ENCODE measurements at regions not wholly inside any gene's neighbourhood (a gene's known extent, or its start where the extent isn't known, plus 50 kb on each side); places are given as distances from the start of the nearest gene placed in this dataset.

DNA sequence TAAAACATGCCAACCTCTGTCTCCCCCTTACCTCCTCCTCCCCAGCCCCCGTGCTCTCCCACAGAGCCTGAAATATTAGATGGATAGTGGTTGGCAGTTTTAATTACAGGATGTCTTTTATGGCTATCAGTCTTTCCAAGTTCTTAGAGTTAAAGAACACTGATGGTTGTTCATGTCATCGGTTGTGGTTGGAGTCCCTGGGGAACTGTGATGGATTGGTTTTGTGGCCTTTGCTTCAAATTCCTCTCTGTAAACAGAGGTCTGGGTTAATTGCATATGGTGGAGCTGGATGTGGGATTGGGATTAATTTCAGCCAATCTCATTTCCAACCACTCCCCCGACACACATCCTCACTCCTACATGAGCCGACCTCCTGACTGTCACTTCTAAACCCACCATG, 164.5 kb upstream of the PROK2 start:
- TF ChIP-seq RNF2 (IDR thresholded peaks at IDR 0.05; ENCODE audit: borderline replicate concordance, low read depth, low read length, missing control alignments, poor library complexity, severe bottlenecking) (no peak), POLR2A (IDR thresholded peaks at IDR 0.05; ENCODE audit: control extremely low read depth in 1 of 2, low read depth in 2 of 2, low read length in 2 of 2) (no peak), RFX5 (IDR thresholded peaks at IDR 0.05; ENCODE audit: borderline replicate concordance, low read depth, low read length) (no peak), CTCF (IDR thresholded peaks at IDR 0.05; ENCODE audit: control extremely low read depth in 1 of 3, insufficient read depth in 1 of 3, low read depth in 1 of 3, low read length in 3 of 3) (no peak), EGR1 (IDR thresholded peaks at IDR 0.05; ENCODE audit: borderline replicate concordance, low read depth, low read length) (no peak), USF2 (IDR thresholded peaks at IDR 0.05; ENCODE audit: low read length) (no peak), EP300 (IDR thresholded peaks at IDR 0.05; ENCODE audit: borderline replicate concordance in 1 of 2, low read depth in 2 of 2, low read length in 2 of 2) (no peak), MAFK (IDR thresholded peaks at IDR 0.05; ENCODE audit: low read depth, low read length) (no peak), EZH2 (IDR thresholded peaks at IDR 0.05; ENCODE audit: low read depth, low read length, severe bottlenecking) (no peak), TBP (IDR thresholded peaks at IDR 0.05; ENCODE audit: low read depth, low read length) (no peak), JUND (IDR thresholded peaks at IDR 0.05; ENCODE audit: low read length) (no peak)
- TF ChIP-seq, protein P1, sequence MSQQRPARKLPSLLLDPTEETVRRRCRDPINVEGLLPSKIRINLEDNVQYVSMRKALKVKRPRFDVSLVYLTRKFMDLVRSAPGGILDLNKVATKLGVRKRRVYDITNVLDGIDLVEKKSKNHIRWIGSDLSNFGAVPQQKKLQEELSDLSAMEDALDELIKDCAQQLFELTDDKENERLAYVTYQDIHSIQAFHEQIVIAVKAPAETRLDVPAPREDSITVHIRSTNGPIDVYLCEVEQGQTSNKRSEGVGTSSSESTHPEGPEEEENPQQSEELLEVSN (IDR thresholded peaks at IDR 0.05): no peak

Data from H1 (cell line).